HG02642 (cell line): ENCODE measurements at regions not wholly inside any gene's neighbourhood (a gene's known extent, or its start where the extent isn't known, plus 50 kb on each side); places are given as distances from the start of the nearest gene placed in this dataset.
"Not testable (repeated sequence)": the region's sequence is repeated elsewhere in the genome, so short reads cannot be mapped to it uniquely, and the experiment has no call there.

Experiments used
- ATAC-seq: cut with Tn5 transposase; IDR thresholded peaks from one replicate; pipeline ENCODE4 v1.9.1; 2021; ENCODE audit warnings: mild to moderate bottlenecking; ENCODE audit not compliant: unreplicated experiment, poor library complexity

- ATAC-seq, result no peak
Observed at GRCh38 chr17:52979921-52980320, 821.4 kb upstream of the CA10 start.

- no peak for ATAC-seq
Observed at GRCh38 chr17:52965856-52966255, 807.3 kb upstream of the CA10 start.

- not testable (repeated sequence) for ATAC-seq
Observed at GRCh38 chr17:52961751-52962150, 803.2 kb upstream of the CA10 start.

- ATAC-seq, result no peak
Observed at GRCh38 chr17:52957411-52957810, 798.9 kb upstream of the CA10 start.

GRCh38 chr17:52947418-52947817 is 788.9 kb upstream of the CA10 start:
- ATAC-seq, result no peak

- no peak for ATAC-seq
Observed at GRCh38 chr17:52938623-52939230, 780.2 kb upstream of the CA10 start.

- ATAC-seq, result no peak
Observed at GRCh38 chr17:52930581-52930980, 772.1 kb upstream of the CA10 start.

GRCh38 chr17:52930145-52930544 is 771.6 kb upstream of the CA10 start:
- ATAC-seq, result no peak

- no peak for ATAC-seq
Observed at GRCh38 chr17:52923658-52924057, 765.1 kb upstream of the CA10 start.

- no peak for ATAC-seq
Observed at GRCh38 chr17:52899235-52899634, 740.7 kb upstream of the CA10 start.

GRCh38 chr17:52895272-52895671 is 736.8 kb upstream of the CA10 start:
- no peak for ATAC-seq

GRCh38 chr17:52892334-52892733 is 733.8 kb upstream of the CA10 start:
- ATAC-seq, result no peak

GRCh38 chr17:52885882-52886281 is 727.4 kb upstream of the CA10 start:
- no peak for ATAC-seq

- not testable (repeated sequence) for ATAC-seq
Observed at GRCh38 chr17:52883907-52884491, 725.5 kb upstream of the CA10 start.

- not testable (repeated sequence) for ATAC-seq
Observed at GRCh38 chr17:52846767-52847166, 688.3 kb upstream of the CA10 start.

- ATAC-seq, result no peak
Observed at GRCh38 chr17:52841971-52842370, 683.5 kb upstream of the CA10 start.

- ATAC-seq, result no peak
Observed at GRCh38 chr17:52837492-52837891, 679.0 kb upstream of the CA10 start.

- ATAC-seq, result no peak
Observed at GRCh38 chr17:52831536-52831935, 673.0 kb upstream of the CA10 start.

- ATAC-seq, result no peak
Observed at GRCh38 chr17:52828621-52829020, 670.1 kb upstream of the CA10 start.

GRCh38 chr17:52827526-52827925 is 669.0 kb upstream of the CA10 start:
- ATAC-seq, result no peak

- no peak for ATAC-seq
Observed at GRCh38 chr17:52824542-52824941, 666.0 kb upstream of the CA10 start.

- ATAC-seq, result no peak
Observed at GRCh38 chr17:52823155-52823554, 664.6 kb upstream of the CA10 start.
